ENCODE measurements at regions not wholly inside any gene's neighbourhood (a gene's known extent, or its start where the extent isn't known, plus 50 kb on each side); places are given as distances from the start of the nearest gene placed in this dataset.

DNA sequence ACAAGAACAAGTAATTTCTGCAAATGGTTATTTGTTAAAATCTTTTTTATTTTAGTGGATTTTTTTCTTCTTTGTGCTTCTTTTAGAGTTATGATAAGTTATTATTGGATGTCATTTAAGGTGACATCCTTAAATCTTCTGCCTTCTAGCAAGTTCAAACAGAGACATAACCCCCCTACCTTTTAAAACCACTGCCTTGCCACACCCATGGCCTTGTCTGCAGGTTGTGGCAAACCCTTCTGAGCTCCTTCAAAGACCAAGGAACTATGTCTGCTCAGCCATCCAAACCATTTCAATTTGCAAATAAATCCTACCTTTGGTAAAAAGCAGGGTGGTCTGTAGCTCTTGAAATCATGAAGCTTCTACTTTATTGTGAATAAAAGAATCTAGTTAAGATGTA, 241.6 kb downstream of the FAM76B start:
- TF ChIP-seq, protein P1, sequence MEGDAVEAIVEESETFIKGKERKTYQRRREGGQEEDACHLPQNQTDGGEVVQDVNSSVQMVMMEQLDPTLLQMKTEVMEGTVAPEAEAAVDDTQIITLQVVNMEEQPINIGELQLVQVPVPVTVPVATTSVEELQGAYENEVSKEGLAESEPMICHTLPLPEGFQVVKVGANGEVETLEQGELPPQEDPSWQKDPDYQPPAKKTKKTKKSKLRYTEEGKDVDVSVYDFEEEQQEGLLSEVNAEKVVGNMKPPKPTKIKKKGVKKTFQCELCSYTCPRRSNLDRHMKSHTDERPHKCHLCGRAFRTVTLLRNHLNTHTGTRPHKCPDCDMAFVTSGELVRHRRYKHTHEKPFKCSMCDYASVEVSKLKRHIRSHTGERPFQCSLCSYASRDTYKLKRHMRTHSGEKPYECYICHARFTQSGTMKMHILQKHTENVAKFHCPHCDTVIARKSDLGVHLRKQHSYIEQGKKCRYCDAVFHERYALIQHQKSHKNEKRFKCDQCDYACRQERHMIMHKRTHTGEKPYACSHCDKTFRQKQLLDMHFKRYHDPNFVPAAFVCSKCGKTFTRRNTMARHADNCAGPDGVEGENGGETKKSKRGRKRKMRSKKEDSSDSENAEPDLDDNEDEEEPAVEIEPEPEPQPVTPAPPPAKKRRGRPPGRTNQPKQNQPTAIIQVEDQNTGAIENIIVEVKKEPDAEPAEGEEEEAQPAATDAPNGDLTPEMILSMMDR (IDR thresholded peaks at IDR 0.05), result no peak
- TF ChIP-seq POLR2A (IDR thresholded peaks at IDR 0.05), result no peak

Measured in esophagus squamous epithelium (tissue), 4 donors.